ENCODE measurements at regions not wholly inside any gene's neighbourhood (a gene's known extent, or its start where the extent isn't known, plus 50 kb on each side); places are given as distances from the start of the nearest gene placed in this dataset.
A peak's percentile ranks its signal among the peaks of the same experiment; 100 is the strongest.

GRCh38 chr17:77862890-77863813 is 95.4 kb upstream of the TNRC6C start:
- DNase-seq = no peak

GRCh38 chr17:77863814-77864161 is 94.7 kb upstream of the TNRC6C start:
- DNase-seq = no peak

DNA sequence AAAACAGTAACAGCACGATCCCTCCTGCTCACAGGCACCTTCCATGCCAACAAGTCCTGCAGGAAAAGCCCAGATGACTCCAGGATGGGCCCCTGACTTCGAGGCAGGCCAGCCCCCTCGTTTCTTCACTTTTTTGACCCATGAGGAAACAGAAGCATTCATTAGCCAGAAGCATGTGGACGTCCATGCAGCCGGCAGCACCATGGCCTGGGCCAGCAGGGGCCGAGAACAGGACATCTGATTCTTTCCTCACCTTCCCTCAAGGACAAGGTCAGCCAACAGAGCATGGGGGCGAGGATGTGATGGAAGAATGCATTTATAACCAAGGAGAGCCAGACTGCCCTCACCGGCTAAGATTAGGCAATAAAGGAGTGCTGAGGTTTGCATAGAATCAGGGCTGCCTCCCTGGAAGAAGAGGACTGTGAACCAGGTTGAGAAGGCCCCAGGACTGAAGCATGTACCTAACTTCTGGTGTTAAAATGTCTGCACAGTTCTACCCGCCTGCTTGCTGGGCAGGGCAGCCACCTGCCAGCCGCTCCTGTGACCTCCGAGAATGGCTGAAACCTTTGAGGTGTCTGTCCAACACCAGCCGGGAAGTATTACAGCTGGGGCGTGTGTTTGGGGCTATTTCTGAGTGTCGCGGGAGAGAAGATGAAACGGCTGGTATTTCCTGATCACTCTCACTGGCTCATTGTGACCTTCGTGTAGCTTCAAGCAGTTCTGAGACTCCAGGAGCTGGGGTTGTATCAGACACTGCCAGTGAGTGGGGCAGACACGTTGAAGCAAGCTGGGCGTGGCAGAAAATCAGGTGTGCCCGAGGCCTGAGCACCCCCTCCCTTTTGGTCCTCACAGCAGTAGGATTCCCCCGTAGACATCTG is 94.0 kb upstream of the TNRC6C start:
- DNase-seq = no peak

DNA sequence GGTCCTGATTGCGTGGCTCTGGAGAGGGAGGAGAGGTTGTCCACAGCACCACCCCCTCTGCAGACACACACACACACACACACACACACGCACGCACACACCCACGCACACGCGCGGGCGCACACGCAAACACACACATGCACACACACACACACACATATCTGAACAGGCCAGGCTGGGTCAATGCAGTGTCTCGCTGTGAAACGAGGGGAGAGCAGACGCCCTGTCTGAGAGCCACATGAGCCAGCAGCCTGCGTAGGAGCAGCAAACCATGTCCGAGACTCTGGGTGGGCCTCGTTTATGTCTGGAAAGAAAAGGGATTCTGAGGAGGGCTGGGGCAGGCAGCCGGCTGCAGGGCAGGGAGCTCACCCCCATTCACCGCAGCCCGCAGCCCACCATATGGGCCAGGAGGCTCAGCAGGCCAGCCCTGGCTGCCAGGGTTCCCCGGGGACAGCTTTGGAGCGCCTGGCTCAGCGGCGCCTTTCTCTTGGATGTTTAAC is 93.3 kb upstream of the TNRC6C start:
- DNase-seq = no peak

DNA sequence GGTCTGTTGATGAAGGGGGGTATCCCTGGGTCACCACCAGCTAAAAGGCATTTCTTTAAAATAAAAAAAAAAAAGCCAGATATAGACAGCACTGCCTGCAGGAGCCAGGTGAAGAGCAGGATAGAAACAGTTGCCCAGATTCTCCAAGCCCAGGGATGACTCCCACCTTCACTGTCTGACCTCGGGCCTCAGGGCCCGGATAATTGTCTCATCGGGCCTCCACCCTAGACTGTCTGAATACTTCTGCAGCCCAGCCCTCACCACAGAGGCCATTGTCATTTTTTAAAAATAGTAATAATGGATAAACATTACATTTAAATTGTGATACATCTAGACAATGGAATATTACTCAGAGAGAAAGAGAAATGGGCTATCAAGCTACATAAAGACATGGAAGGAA is 92.8 kb upstream of the TNRC6C start:
- DNase-seq = no peak

DNA sequence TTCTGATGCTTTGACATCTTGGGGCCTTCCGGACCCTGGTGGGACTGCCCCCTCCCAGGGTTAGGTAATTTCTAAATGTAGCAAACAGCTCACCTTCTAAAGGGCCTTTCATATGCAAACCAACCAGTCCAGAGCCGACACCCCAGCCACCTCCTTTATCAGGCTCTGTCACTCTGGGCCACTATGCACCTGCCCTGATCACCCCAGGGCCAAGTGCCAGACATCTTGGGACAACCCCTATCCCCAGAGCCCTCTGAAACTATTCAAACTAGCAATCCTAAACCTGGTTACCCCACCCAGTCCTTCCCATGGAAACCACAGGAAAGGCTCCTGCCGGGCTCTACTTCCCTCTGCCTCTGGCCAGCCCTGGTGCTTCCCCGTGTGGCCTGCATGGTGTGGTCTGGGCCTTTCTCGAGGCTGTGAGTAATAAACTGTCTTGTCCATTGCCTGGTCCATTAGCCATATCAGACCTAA is 91.2 kb upstream of the TNRC6C start:
- no peak for DNase-seq

DNA sequence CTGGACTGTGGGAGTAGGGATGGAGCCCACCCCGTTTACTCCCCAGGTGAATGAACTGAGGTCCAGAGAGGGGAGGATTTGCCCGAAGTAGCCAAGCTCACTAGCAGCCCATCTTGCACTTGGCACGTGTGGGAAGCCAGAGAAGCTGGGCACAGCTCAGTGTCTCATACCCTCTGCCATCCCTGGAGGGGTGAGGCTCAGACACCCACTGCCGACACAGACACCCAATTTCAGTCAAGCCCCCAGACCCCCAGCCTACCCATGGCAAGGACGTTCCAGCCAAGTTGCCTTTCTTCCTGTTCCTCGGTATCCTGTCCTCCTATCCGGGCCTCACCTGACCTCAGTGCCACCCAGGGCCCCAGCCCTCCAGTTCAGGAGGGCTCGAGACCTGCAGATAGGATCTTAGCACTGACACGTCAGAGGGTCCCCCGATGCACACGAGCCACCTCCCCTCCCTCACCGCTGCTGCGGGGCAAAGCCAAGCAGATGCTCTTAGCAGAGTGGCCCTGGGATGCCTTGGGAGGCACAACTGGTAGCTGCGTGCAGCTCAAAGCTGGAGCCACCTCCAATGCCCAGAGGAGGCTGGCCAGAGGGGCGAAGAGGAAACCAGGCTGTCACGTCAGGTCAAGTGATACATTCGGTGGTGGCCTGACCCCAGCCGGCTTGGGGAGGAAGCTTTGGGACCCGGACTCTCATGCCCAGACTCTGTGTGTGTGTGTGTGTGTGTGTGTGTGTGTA is 90.4 kb upstream of the TNRC6C start:
- no peak for DNase-seq

DNA sequence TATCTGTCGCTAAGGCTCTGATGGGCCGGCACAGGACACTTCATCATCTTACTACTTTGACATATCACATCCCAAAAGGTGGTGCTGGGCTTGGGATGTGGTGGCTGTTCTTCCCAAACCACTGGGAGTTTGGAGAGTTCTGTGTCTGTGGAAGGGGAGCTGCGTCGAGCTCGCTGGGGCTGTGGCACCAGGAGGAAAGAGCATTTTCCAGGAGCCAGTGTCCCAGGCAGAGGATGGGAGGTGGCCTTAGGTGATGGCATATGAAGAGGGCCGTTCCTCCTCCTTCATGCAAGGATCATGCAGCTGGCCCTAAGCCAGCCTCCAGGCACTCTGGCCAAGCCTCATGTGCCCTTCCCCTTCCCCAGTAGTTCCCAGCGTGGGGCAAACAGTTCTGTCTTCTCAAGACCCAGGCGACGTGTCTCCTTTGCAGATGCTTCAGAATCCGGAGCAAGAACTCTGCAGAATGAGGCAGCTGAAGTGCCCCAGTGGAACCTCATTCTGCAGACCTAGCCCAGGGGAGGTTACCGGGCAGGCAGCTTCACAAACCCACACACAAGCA is 89.4 kb upstream of the TNRC6C start:
- no peak for DNase-seq

- DNase-seq = no peak
Measured at GRCh38 chr17:77869665-77870132, 88.8 kb upstream of the TNRC6C start.

- DNase-seq = peak in 1 of 5 donors; percentile 9
Measured at GRCh38 chr17:77872199-77872598, 86.3 kb upstream of the TNRC6C start.

GRCh38 chr17:77872714-77873499 is 85.6 kb upstream of the TNRC6C start:
- DNase-seq = no peak

DNA sequence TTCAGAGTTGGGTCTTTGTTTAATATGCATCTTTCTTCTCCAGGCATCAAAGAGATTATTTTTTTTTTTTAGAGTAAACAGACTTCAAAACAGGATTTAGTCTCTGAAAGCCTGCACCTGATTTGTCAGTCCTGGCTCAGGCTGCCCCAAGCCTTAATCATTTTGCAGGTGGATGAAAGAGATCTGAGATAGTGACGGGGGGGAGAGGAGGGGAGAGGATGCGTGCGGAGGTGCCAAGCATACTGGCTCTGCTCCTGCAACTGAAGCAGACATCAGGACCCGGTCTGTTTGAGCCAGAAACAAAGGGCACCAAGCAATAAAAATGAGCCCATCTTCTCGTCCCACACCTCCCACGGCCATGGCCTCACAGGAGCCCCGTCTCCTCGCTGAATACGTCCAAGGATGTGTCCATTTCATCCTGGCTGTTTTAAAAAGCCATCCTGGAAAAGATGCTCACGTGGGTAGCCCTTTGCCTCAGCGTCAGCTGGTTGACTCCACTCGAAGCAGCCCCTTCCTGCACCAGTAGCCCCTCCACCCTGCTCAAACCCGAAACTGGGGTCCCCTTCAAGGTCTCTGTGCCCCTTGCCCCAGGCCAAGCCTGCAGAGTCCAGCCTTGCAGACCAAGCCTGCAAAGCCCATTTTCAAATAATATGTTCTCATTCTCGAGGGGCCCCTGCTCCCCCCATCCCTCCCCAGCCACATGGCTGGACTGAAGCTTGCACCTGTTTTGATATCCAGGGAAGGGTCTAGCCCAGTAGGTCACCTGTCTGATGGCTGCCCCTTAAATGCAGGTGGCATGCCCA is 84.8 kb upstream of the TNRC6C start:
- no peak for DNase-seq

DNA sequence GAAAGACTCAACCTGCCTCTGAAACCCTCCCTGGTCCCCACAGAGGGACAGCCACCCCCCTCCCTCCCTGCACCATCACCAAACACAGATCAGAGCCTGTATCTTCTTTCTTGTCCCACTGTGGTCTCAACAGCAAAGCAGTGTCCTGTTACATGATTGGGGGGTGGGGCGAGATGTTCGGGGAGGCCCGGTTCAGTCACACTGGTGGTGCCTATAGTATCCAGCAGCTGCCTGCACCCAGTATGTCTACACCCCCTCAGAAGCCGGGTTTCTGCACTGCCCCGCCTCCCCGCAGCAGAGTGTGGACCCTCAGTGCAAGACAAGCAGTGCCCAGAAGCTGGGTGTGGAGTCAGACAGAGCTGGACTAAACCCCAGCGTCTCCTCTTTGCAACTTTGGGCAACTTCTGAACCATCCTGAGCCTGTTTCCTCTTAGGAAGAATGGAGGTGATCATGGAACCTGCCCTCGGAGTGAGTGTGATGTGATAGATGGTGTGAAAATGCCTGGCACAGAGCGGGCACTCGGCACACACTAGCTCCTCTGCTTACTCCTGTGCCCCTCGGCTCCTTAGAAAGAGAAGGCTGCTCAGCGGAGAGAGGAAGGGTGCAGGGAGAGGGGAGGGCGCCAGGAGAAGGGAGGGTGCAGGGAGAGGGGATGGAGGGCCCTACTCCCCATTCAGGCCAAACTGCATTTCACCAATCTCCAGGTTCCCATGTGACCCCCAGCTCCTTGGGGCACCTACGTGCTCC is 84.0 kb upstream of the TNRC6C start:
- no peak for DNase-seq

- no peak for DNase-seq
Measured at GRCh38 chr17:77875051-77875780, 83.3 kb upstream of the TNRC6C start.

DNA sequence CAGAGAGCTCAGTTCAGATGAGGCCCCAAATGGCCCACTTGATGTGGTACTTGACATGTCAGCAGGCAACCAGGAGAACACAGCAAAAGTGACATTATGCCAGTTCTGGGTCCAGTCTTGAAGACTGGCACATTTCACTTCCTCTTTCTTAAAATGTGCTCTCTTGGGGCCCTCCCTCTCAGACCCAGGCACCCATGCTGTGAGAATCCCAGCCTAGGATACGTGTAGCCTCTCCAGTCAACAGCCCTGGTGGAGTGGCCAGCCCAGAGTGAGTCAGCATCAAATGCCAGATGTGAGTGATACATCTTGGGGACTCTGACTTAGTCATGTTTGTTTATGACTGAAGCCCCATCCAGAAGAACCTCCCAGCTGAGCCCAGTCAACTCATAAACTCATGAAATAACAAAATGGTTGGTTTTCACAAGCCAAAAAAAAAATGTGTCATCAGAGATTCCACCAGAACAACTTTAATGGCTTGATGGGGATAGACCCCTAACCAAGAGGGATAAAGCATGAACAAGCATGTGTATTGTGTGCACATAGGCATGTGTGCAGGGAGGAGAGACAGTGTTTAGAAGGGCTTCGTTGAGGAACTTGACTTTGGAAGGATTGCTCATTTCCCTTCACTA is 82.5 kb upstream of the TNRC6C start:
- DNase-seq = no peak

DNA sequence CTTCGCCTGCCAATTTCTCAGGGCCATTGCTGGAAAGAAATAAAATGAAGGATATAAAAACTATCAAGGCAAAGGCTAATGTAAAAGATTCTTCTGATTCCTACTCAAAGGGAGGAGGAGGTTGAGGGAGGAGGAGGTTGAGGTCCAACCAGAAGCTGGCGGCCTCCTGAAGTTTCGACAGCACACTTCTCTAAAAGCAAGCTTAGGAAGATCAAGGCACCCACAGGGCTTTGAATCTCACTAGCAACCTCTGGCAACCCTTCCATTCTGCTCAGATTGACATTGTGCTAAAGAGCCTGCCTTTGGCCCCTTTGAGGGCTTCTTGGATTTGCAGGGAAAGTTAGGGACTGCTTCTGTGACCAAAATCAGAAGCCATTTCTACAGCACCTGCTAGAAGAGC is 81.5 kb upstream of the TNRC6C start:
- no peak for DNase-seq

DNA sequence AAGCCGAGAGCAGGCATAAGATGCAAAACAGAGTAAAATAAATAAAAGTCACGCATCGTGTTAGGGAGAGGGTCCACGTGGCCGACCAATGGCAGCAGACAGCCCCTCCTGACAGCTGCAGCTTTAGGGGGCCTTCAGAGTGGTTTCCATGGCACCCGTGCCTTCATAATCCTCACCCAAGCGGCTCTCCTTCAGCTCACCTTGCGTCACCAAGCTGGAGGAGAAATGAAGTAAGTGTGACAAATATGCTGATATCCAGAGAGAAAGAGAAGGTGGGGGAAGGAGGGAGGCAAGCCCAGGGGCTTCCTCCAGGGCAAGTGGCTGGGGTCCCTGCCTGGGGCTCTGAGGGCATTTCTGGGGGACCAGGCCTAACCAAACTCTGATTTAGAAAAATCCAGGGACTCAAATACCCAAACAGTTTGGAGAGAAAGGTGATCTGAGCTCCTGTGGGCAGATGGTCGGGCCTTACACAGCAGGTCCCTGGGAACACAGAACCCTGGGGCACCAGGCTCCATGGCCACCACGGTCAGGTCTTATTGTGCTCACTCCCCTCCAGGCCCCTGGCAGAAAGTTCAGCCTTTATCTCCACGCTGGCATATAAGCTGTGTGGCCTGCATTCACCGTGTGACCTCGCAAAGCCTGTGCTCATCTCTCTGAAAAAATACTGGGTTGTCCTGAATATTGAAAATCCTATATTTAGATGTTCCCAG is 80.7 kb upstream of the TNRC6C start:
- no peak for DNase-seq
